Left lung (tissue), 4 donors: ENCODE measurements at regions not wholly inside any gene's neighbourhood (a gene's known extent, or its start where the extent isn't known, plus 50 kb on each side); places are given as distances from the start of the nearest gene placed in this dataset.

Experiments
- ATAC-seq: fragments of 200-7000 bp; cut with Tn5 transposase; one replicate; pipeline ENCODE4 v1.9.1; 2020; ENCODE audit warnings: moderate library complexity
- DNase-seq, 4 donors: peaks; one replicate each; pipeline ENCODE4 v3.0.0-alpha.2; 2013 to 2020
- H3K27ac ChIP-seq, 2 donors: fragments of 200-600 bp; sonication (generic) in 1 of 2; one replicate each; pipeline versions ENCODE4 v1.5.0 to v1.8.0; 2020 to 2021
- H3K27me3 ChIP-seq, 2 donors: fragments of 200-600 bp; sonication (generic) in 1 of 2; one replicate each; pipeline versions ENCODE4 v1.5.0 to v1.8.0; 2020 to 2021
- H3K36me3 ChIP-seq, 2 donors: fragments of 200-600 bp; sonication (generic) in 1 of 2; one replicate each; pipeline versions ENCODE4 v1.5.0 to v1.8.0; 2020 to 2021
- H3K4me1 ChIP-seq, 2 donors: fragments of 200-600 bp; one replicate each; pipeline ENCODE4 v1.8.0; 2021
- H3K4me3 ChIP-seq, 2 donors: fragments of 200-600 bp; sonication (generic) in 1 of 2; one replicate each; pipeline versions ENCODE4 v1.5.0 to v1.8.0; 2020 to 2021; ENCODE audit warnings: mild to moderate bottlenecking in 1 of 2
- H3K9me3 ChIP-seq, 2 donors: fragments of 200-600 bp; sonication (generic) in 1 of 2; one replicate each; pipeline versions ENCODE4 v1.5.0 to v1.8.0; 2020 to 2021
- intact Hi-C, 2 donors: fragments of 100-400 bp; cut with DNase I; formaldehyde crosslinking; loops; one replicate each; pipeline versions ENCODE4 v1.11.2 to v1.14.2; 2022
- TF ChIP-seq, protein P1 (sequence below), 2 donors: fragments of 200-600 bp; sonication (generic) in 1 of 2; IDR thresholded peaks; one replicate each; pipeline versions ENCODE4 v1.5.0 to v1.8.0; 2021; ENCODE audit warnings: antibody characterized with exemption in 2 of 2
- donor health status: DM: no; HTN: yes; CAD: no.
- donor health status: DM: no; HTN: no; CAD: no.

DNA sequence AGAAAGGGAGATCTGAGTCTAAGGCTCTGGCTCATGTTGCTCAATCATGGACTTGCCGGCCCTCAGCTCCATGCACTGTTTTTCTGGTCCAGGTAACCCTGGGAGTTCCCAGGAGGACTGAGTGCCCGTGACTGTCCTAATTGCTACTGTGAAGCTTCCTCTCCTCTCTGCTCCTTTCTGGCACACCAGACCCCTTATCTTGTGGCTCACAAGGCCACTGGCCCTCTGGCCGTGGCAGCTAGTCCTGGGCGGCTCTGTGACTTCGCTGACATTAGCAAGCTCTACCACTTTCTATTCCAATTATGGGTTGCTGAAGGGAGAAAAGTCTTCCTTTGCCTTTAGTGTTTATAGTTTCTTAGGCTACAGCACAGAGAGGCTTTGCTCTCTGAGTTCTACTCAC, 380.2 kb downstream of the RWDD3 start:
- H3K27me3 ChIP-seq = no peaks in the 10 kb centered on the region
- intact Hi-C loops = no loop called here
- ATAC-seq (no peak), DNase-seq (no peak)
- no peaks in the 10 kb centered on the region for H3K36me3 ChIP-seq
- no peak overlapping the region for H3K4me3 ChIP-seq
- H3K9me3 ChIP-seq = peaks cover 0 to 5% of the 10 kb centered on the region in 2 donors
- TF ChIP-seq, protein P1, sequence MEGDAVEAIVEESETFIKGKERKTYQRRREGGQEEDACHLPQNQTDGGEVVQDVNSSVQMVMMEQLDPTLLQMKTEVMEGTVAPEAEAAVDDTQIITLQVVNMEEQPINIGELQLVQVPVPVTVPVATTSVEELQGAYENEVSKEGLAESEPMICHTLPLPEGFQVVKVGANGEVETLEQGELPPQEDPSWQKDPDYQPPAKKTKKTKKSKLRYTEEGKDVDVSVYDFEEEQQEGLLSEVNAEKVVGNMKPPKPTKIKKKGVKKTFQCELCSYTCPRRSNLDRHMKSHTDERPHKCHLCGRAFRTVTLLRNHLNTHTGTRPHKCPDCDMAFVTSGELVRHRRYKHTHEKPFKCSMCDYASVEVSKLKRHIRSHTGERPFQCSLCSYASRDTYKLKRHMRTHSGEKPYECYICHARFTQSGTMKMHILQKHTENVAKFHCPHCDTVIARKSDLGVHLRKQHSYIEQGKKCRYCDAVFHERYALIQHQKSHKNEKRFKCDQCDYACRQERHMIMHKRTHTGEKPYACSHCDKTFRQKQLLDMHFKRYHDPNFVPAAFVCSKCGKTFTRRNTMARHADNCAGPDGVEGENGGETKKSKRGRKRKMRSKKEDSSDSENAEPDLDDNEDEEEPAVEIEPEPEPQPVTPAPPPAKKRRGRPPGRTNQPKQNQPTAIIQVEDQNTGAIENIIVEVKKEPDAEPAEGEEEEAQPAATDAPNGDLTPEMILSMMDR (IDR thresholded peaks at IDR 0.05) = no peak
- no peaks in the 10 kb centered on the region for H3K4me1 ChIP-seq
- H3K27ac ChIP-seq = no peak overlapping the region

DNA sequence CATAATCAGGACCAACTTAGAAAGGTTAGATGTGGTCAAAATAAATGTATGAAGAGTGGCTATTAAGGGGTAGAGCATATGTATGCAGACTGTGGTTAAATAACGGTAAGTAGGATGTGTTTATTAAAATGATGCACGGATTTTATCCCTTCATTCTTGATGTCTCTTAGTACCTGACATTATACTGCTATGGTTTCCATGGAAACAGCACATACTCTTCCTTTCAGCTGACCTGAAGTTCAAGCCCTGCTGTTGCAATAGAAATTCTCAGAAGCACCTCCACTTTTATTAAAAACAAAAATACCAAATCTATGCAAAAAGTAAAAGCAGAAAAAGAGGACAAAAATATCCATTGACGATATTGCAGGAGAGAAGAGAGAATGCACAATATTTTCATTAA, 381.4 kb downstream of the RWDD3 start:
- TF ChIP-seq, protein P1 (IDR thresholded peaks at IDR 0.05) = no peak
- Histone ChIP-seq H3K4me1 (no peaks in the 10 kb centered on the region), H3K27me3 (no peaks in the 10 kb centered on the region), H3K4me3 (no peak overlapping the region), H3K36me3 (no peaks in the 10 kb centered on the region), H3K27ac (no peak overlapping the region), H3K9me3 (peaks cover 0 to 2% of the 10 kb centered on the region in 2 donors)
- intact Hi-C loops = no loop called here
- no peak for DNase-seq
- no peak for ATAC-seq

DNA sequence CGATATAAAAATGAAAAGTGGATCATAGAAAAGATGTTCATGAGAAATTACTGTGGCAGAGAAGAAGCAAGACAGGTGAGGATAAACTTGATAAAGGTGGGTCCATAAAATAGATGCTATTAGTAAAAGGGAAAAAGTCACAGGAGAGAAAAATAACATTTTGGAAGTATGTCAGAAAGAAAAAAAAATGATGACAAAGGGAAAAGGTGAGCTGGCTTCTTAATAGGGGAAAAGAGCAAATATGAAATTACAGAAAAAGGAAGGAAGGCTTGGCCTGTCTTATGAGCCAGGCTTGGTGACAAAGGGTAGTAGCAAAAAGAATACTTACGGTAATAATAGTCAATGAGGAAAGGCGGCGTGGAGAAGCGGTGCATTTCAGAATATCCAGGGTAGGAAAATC, 386.1 kb downstream of the RWDD3 start:
- DNase-seq (no peak), ATAC-seq (no peak)
- TF ChIP-seq, protein P1 (IDR thresholded peaks at IDR 0.05) = no peak
- Histone ChIP-seq H3K36me3 (no peaks in the 10 kb centered on the region), H3K27ac (no peak overlapping the region), H3K4me1 (no peaks in the 10 kb centered on the region), H3K27me3 (no peaks in the 10 kb centered on the region), H3K9me3 (peaks cover 0 to 2% of the 10 kb centered on the region in 2 donors), H3K4me3 (no peak overlapping the region)
- intact Hi-C loops = no loop called here

DNA sequence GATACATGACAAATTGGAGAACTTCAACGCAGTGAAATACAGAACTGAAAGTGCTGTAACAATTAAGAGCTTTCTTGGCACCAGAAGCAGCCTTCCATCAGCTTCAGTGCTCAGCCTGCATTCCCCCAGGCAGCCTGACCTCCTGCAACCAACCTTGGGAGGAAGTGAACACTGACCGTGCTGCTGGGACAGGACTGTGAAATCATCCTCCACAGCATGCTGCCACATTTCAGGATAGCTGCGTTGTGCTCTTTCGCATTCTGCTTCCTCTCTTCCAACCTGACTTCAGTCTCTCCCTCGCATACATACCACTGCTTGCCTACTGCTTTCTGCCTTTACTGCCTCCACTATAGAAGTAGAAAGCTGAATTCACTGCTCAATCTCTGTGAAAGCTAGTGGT, 388.6 kb downstream of the RWDD3 start:
- no peak overlapping the region for H3K4me3 ChIP-seq
- H3K27me3 ChIP-seq = no peaks in the 10 kb centered on the region
- H3K4me1 ChIP-seq = no peaks in the 10 kb centered on the region
- ATAC-seq = no peak
- no peak for DNase-seq
- no peak overlapping the region for H3K27ac ChIP-seq
- intact Hi-C loops = no loop called here
- TF ChIP-seq, protein P1 (IDR thresholded peaks at IDR 0.05) = no peak
- peaks cover 0 to 2% of the 10 kb centered on the region in 2 donors for H3K9me3 ChIP-seq
- no peaks in the 10 kb centered on the region for H3K36me3 ChIP-seq

DNA sequence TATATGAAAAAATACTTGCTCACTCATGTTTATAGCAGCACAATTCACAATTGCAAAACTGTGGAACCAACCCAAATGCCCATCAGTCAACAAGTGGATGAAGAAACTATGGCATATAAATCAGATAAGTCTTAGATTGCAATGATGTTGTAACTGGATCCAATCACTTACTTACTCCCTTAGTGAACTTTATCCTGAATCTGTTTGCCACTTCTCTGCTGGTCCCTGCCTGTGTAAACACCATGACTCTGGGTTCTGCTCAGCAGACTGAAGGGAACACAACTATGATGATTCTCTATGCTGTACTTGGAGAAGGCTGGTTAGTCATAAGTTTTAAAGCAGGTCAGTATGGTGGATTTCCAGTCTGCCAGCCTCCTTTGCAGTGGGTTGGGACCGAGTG, 391.2 kb downstream of the RWDD3 start:
- Histone ChIP-seq H3K27me3 (no peaks in the 10 kb centered on the region), H3K4me1 (no peaks in the 10 kb centered on the region), H3K9me3 (peaks cover 0 to under 1% of the 10 kb centered on the region in 2 donors), H3K4me3 (no peak overlapping the region), H3K36me3 (no peaks in the 10 kb centered on the region), H3K27ac (no peak overlapping the region)
- intact Hi-C loops = no loop called here
- DNase-seq = no peak
- TF ChIP-seq, protein P1 (IDR thresholded peaks at IDR 0.05) = no peak
- ATAC-seq = no peak
